GM18909 (cell line): ENCODE measurements at regions not wholly inside any gene's neighbourhood (a gene's known extent, or its start where the extent isn't known, plus 50 kb on each side); places are given as distances from the start of the nearest gene placed in this dataset.
"Not testable (repeated sequence)": the region's sequence is repeated elsewhere in the genome, so short reads cannot be mapped to it uniquely, and the experiment has no call there.

Experiments
- ATAC-seq: cut with Tn5 transposase; IDR thresholded peaks from one replicate; pipeline ENCODE4 v1.9.1; 2021; ENCODE audit warnings: mild to moderate bottlenecking; ENCODE audit not compliant: unreplicated experiment, poor library complexity

GRCh38 chr14:82635915-82636314, 1102.3 kb upstream of the SEL1L start:
- no peak for ATAC-seq

GRCh38 chr14:82636426-82636825, 1102.8 kb upstream of the SEL1L start:
- ATAC-seq = no peak

GRCh38 chr14:82641050-82641540, 1107.4 kb upstream of the SEL1L start:
- ATAC-seq = no peak

GRCh38 chr14:82642425-82642824, 1108.8 kb upstream of the SEL1L start:
- ATAC-seq = no peak

- no peak for ATAC-seq
Observed at GRCh38 chr14:82647088-82647810, 1113.6 kb upstream of the SEL1L start.

- no peak for ATAC-seq
Observed at GRCh38 chr14:82655770-82656169, 1122.1 kb upstream of the SEL1L start.

GRCh38 chr14:82657186-82657675, 1123.6 kb upstream of the SEL1L start:
- ATAC-seq = no peak

- ATAC-seq = no peak
Observed at GRCh38 chr14:82661258-82661657, 1127.6 kb upstream of the SEL1L start.

GRCh38 chr14:82667006-82667405, 1133.4 kb upstream of the SEL1L start:
- ATAC-seq = no peak

- no peak for ATAC-seq
Observed at GRCh38 chr14:82667501-82667900, 1133.8 kb upstream of the SEL1L start.

GRCh38 chr14:82676403-82676802, 1142.8 kb upstream of the SEL1L start:
- no peak for ATAC-seq

- ATAC-seq = no peak
Observed at GRCh38 chr14:82689948-82690347, 1156.3 kb upstream of the SEL1L start.

- not testable (repeated sequence) for ATAC-seq
Observed at GRCh38 chr14:82691191-82691590, 1157.5 kb upstream of the SEL1L start.

- no peak for ATAC-seq
Observed at GRCh38 chr14:82694820-82695219, 1161.2 kb upstream of the SEL1L start.

GRCh38 chr14:82704218-82704617, 1170.6 kb upstream of the SEL1L start:
- no peak for ATAC-seq

- ATAC-seq = peak; percentile 68
Observed at GRCh38 chr14:82710267-82710841, 1176.7 kb upstream of the SEL1L start.

GRCh38 chr14:82719617-82720016, 1186.0 kb upstream of the SEL1L start:
- no peak for ATAC-seq

GRCh38 chr14:82720431-82720830, 1186.8 kb upstream of the SEL1L start:
- no peak for ATAC-seq

GRCh38 chr14:82720946-82721345, 1187.3 kb upstream of the SEL1L start:
- ATAC-seq = no peak

- ATAC-seq = no peak
Observed at GRCh38 chr14:82724316-82724715, 1190.7 kb upstream of the SEL1L start.

GRCh38 chr14:82725213-82725612, 1191.6 kb upstream of the SEL1L start:
- ATAC-seq = no peak

GRCh38 chr14:82731526-82731925, 1197.9 kb upstream of the SEL1L start:
- no peak for ATAC-seq
